ENCODE measurements at regions not wholly inside any gene's neighbourhood (a gene's known extent, or its start where the extent isn't known, plus 50 kb on each side); places are given as distances from the start of the nearest gene placed in this dataset.

DNA sequence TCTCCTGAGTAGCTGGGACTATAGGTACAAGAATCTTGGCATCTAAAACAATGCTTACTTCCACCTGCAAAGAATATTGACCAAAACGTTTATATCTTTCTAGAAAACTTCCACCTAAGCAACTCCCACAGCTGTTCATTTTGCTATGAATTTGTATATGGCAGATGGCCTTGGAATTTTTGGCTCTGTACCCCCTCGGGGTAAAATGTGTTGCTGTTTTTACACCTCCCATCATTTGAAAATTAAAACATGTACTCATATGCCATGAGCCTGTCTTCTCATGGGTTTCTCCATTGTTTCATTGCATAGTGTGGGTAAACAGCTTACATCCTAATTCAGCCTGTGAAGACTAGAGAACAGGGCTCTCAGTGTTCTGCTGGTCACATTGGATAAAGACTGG lies 853.6 kb upstream of the SOX11 start:
- no peak overlapping the region for H3K27ac ChIP-seq (ENCODE audit: low read depth, low read length)
- no peaks in the 10 kb centered on the region for H3K79me2 ChIP-seq (ENCODE audit: control insufficient read depth, low read length)
- H3F3A ChIP-seq (ENCODE audit: control insufficient read depth, insufficient read depth), result no peaks in the 10 kb centered on the region
- H3K9me3 ChIP-seq (ENCODE audit: control insufficient read depth, insufficient read depth, low read length), result no peaks in the 10 kb centered on the region
- H3K9me2 ChIP-seq (replicated peaks; ENCODE audit: control insufficient read depth, low read length), result no peaks in the 10 kb centered on the region
- TF ChIP-seq EZH2phosphoT487 (IDR thresholded peaks at IDR 0.05; ENCODE audit: borderline replicate concordance, low read length) (no peak), CTCF (IDR thresholded peaks at IDR 0.05; ENCODE audit: low read depth, low read length, poor library complexity, severe bottlenecking) (no peak)
- H3K4me2 ChIP-seq (ENCODE audit: low read length), result no peak overlapping the region
- H3K4me1 ChIP-seq (ENCODE audit: control insufficient read depth, low read length), result no peaks in the 10 kb centered on the region
- H3K4me3 ChIP-seq (ENCODE audit: low read length), result no peak overlapping the region
- no peaks in the 10 kb centered on the region for H3K27me3 ChIP-seq (ENCODE audit: control insufficient read depth, low read length)
- H4K20me1 ChIP-seq (ENCODE audit: control insufficient read depth, insufficient read depth, low read depth, low read length), result no peaks in the 10 kb centered on the region
- H3K36me3 ChIP-seq (ENCODE audit: control insufficient read depth, low read length), result no peaks in the 10 kb centered on the region

GRCh38 chr2:4840791-4841190 lies 851.4 kb upstream of the SOX11 start:
- Histone ChIP-seq H3K9me3 (ENCODE audit: control insufficient read depth, insufficient read depth, low read length) (no peaks in the 10 kb centered on the region), H3F3A (ENCODE audit: control insufficient read depth, insufficient read depth) (no peaks in the 10 kb centered on the region), H3K27ac (ENCODE audit: low read depth, low read length) (no peak overlapping the region), H3K4me3 (ENCODE audit: low read length) (no peak overlapping the region), H3K9me2 (replicated peaks; ENCODE audit: control insufficient read depth, low read length) (no peaks in the 10 kb centered on the region), H3K36me3 (ENCODE audit: control insufficient read depth, low read length) (no peaks in the 10 kb centered on the region), H3K4me2 (ENCODE audit: low read length) (no peak overlapping the region), H3K4me1 (ENCODE audit: control insufficient read depth, low read length) (no peaks in the 10 kb centered on the region), H3K79me2 (ENCODE audit: control insufficient read depth, low read length) (no peaks in the 10 kb centered on the region), H4K20me1 (ENCODE audit: control insufficient read depth, insufficient read depth, low read depth, low read length) (no peaks in the 10 kb centered on the region), H3K27me3 (ENCODE audit: control insufficient read depth, low read length) (no peaks in the 10 kb centered on the region)
- no peak for TF ChIP-seq EZH2phosphoT487 (IDR thresholded peaks at IDR 0.05; ENCODE audit: borderline replicate concordance, low read length)
- no peak for TF ChIP-seq CTCF (IDR thresholded peaks at IDR 0.05; ENCODE audit: low read depth, low read length, poor library complexity, severe bottlenecking)

- no peaks in the 10 kb centered on the region for H3K27me3 ChIP-seq (ENCODE audit: control insufficient read depth, low read length)
- H3K27ac ChIP-seq (ENCODE audit: low read depth, low read length), result no peak overlapping the region
- H3K4me2 ChIP-seq (ENCODE audit: low read length), result no peak overlapping the region
- H3K4me3 ChIP-seq (ENCODE audit: low read length), result no peak overlapping the region
- H3F3A ChIP-seq (ENCODE audit: control insufficient read depth, insufficient read depth), result no peaks in the 10 kb centered on the region
- no peaks in the 10 kb centered on the region for H4K20me1 ChIP-seq (ENCODE audit: control insufficient read depth, insufficient read depth, low read depth, low read length)
- no peaks in the 10 kb centered on the region for H3K36me3 ChIP-seq (ENCODE audit: control insufficient read depth, low read length)
- no peaks in the 10 kb centered on the region for H3K9me3 ChIP-seq (ENCODE audit: control insufficient read depth, insufficient read depth, low read length)
- H3K79me2 ChIP-seq (ENCODE audit: control insufficient read depth, low read length), result no peaks in the 10 kb centered on the region
- H3K9me2 ChIP-seq (replicated peaks; ENCODE audit: control insufficient read depth, low read length), result no peaks in the 10 kb centered on the region
- TF ChIP-seq EZH2phosphoT487 (IDR thresholded peaks at IDR 0.05; ENCODE audit: borderline replicate concordance, low read length) (no peak), CTCF (IDR thresholded peaks at IDR 0.05; ENCODE audit: low read depth, low read length, poor library complexity, severe bottlenecking) (no peak)
- H3K4me1 ChIP-seq (ENCODE audit: control insufficient read depth, low read length), result no peaks in the 10 kb centered on the region
These were observed 847.3 kb upstream of the SOX11 start for GRCh38 chr2:4844881-4845280.

- H3K27ac ChIP-seq (ENCODE audit: low read depth, low read length), result no peak overlapping the region
- H3K36me3 ChIP-seq (ENCODE audit: control insufficient read depth, low read length), result no peaks in the 10 kb centered on the region
- no peaks in the 10 kb centered on the region for H3K9me2 ChIP-seq (replicated peaks; ENCODE audit: control insufficient read depth, low read length)
- H3K9me3 ChIP-seq (ENCODE audit: control insufficient read depth, insufficient read depth, low read length), result no peaks in the 10 kb centered on the region
- TF ChIP-seq EZH2phosphoT487 (IDR thresholded peaks at IDR 0.05; ENCODE audit: borderline replicate concordance, low read length) (no peak), CTCF (IDR thresholded peaks at IDR 0.05; ENCODE audit: low read depth, low read length, poor library complexity, severe bottlenecking) (no peak)
- no peaks in the 10 kb centered on the region for H3K4me1 ChIP-seq (ENCODE audit: control insufficient read depth, low read length)
- no peaks in the 10 kb centered on the region for H3K79me2 ChIP-seq (ENCODE audit: control insufficient read depth, low read length)
- H4K20me1 ChIP-seq (ENCODE audit: control insufficient read depth, insufficient read depth, low read depth, low read length), result no peaks in the 10 kb centered on the region
- no peak overlapping the region for H3K4me2 ChIP-seq (ENCODE audit: low read length)
- no peak overlapping the region for H3K4me3 ChIP-seq (ENCODE audit: low read length)
- no peaks in the 10 kb centered on the region for H3K27me3 ChIP-seq (ENCODE audit: control insufficient read depth, low read length)
- no peaks in the 10 kb centered on the region for H3F3A ChIP-seq (ENCODE audit: control insufficient read depth, insufficient read depth)
These were observed 830.2 kb upstream of the SOX11 start for GRCh38 chr2:4862031-4862430.
